NCI-H2196 (cell line): ENCODE measurements at regions not wholly inside any gene's neighbourhood (a gene's known extent, or its start where the extent isn't known, plus 50 kb on each side); places are given as distances from the start of the nearest gene placed in this dataset.

Experiments used
- DNase-seq: peaks from one replicate; lab custom pipeline; 2025; ENCODE audit not compliant: unreplicated experiment; lab: John Stamatoyannopoulos, UW

- no peak for DNase-seq
Measured at GRCh38 chr11:70906101-70906500, 346.3 kb downstream of the SHANK2 start.

- peak; percentile 45 for DNase-seq
Measured at GRCh38 chr11:70908223-70908622, 344.2 kb downstream of the SHANK2 start.

DNA sequence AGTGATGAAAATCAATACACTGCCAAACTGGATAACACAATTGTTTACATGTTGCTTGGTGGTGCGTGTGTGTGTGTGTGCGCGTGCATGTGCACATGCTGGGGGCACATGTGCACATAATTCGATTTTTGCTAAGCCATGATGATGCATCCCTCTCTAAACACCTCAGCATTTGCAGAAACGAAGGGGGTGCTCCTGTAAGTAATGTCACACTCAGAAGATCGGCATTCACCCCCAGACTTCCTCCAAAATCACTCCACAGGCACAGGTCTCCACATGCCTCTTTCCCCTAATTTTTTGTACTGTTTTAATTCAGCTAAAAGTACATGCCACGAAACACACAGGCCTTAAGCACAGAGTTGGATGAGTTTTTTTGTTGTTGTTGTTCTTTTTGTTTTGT, 341.5 kb downstream of the SHANK2 start:
- DNase-seq = no peak

GRCh38 chr11:70912226-70912840, 340.0 kb downstream of the SHANK2 start:
- DNase-seq = no peak

- peak; percentile 97 for DNase-seq
Measured at GRCh38 chr11:70913715-70914231, 338.6 kb downstream of the SHANK2 start.

DNA sequence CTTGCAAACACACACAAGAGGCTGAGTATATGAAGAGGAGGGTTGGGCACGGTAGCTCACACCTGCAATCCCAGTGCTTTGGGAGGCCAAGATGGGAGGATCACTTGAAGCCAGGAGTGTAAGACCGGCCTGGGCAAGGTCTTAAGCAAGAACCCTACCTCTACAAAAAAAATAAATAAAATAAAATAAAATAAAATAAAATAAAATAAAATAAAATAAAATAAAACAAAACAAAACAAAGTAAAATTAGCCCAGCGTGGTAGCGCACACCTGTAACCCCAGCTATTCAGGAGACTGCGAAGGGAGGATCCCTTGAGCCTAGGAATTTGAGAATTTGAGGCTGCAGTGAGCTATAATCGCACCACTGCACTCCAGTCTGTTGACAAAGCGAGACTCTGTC, 337.9 kb downstream of the SHANK2 start:
- DNase-seq = no peak

GRCh38 chr11:70915158-70915985, 337.0 kb downstream of the SHANK2 start:
- DNase-seq = no peak

DNA sequence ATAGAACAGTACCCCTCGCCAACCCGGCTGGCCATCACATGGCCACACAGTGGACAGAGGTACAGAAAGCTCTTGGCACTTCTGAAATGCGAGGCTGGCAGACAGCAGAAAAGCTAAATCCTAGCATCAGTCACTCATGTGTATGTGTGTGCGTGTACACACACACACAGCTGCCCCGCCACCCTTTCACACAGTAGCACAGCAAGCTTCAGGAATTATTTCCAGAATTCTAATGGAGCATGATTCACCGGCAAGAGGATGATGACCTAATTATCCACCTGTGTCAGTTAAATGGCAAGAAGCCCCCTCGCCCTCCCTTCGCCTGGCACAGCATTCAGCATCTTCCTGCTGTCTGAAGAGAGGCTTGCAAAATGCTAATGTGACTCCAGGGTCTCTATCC, 336.0 kb downstream of the SHANK2 start:
- DNase-seq = no peak

DNA sequence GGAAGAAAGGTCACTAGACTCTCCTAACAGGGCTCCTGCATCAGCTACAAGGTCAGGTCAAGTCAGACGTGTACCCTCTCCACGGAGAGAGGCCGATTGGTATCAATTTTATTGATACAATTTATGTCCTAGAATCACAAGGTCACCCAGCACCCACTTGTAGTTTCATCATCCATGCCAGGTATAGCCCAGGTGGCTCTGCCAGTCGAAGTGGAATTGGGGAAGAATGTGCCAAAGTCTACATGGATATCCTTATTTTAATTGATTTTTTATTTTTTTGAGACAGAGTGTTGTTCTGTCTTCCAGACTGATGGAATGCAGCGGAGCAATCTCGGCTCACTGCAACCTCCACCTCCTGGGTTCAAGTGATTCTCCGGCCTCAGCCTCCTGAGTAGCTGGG, 334.1 kb downstream of the SHANK2 start:
- DNase-seq = no peak

GRCh38 chr11:70921804-70922203, 330.6 kb downstream of the SHANK2 start:
- DNase-seq = no peak

GRCh38 chr11:70924108-70924507, 328.3 kb downstream of the SHANK2 start:
- DNase-seq = no peak

DNA sequence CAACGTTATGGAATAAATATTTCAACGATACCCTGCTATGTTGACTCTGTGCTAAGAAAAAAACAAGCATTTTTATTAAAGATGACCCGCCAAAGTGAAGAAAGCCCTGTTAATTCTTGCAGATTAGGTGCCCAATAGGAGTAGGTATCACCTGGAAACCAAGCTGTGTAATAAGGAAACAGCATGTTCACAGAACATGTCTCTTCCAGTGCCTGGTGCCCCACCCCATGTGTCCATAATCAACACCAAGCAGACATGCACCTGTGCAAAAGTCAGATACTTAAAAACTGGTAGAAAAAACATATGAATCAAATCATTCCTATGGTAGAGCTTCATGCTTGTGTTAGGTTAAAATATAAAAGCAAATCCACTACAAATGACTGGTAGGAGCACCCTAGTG, 327.1 kb downstream of the SHANK2 start:
- no peak for DNase-seq

GRCh38 chr11:70926543-70927201, 325.7 kb downstream of the SHANK2 start:
- DNase-seq = no peak

DNA sequence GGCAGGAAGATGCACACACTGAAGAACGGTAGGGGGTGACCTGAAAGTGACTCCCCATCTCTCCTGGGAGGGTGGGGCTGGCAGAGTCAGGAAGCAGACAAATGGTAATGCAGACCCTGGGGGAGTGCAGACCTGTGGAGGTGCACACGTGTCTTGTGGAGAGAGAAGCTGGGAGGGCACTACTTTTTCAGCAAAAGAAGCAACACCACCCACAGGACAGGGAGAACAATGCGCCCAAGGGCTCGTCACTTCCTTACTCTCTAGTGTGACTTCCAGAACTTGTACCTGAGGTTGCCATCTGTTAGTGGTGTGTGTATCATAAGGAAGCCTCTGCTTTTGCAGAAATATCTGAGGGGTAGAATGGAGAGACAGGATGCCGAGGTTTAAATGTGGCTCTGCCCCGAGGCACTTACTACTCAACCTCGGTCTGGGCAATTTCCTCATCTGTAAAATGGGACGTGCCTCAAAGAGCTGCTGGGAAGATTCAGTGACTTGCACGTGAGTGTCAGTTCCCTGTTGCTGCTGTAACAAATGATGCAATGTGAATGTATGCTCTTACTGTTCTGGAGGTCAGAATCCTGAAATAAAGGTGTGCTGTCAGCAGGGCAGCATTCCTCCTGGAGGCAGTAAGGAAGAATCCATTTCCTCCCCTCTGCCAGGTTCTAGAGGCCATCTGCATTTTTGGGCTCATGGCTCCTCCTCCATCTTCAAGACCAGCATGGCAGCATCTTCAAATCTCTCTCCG, 323.4 kb downstream of the SHANK2 start:
- DNase-seq = no peak

DNA sequence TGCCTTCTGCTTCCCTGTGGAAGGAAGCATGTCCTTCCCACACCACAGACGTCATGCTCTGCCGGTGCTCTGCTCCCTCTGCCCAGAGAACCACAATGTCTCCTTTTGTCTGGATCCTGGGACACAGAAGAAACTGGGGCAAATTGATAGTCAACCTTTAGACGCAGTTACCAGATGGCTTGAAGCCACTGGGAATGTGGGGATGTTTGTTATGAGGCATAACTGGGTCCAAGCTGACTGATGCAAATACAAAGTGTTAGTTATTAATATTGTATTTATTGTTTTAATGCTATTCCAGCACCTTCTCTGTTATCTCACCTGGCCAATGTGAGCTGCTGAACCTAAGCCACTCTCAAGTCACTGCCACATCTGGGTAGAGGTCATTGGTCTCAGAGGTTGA, 322.2 kb downstream of the SHANK2 start:
- DNase-seq = no peak

DNA sequence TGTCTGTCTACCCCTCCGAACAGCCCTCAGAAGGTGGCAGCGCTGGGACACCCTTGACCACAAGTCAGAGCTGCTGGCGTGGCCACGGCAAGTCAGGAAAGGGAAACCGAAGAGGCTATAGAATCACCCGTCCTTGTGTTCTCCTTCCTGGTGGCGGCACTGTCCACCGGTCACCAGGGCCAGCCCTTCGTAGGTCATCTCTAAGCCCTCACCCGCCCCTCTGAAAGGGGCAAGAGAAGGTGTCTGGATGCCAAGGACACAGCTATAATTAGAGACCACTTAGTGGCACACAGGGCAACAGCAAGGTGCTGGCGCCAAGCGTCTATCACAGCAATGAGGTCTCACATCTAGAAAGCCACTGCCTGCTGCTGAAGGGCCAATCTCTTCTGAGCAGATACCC, 320.9 kb downstream of the SHANK2 start:
- DNase-seq = no peak

DNA sequence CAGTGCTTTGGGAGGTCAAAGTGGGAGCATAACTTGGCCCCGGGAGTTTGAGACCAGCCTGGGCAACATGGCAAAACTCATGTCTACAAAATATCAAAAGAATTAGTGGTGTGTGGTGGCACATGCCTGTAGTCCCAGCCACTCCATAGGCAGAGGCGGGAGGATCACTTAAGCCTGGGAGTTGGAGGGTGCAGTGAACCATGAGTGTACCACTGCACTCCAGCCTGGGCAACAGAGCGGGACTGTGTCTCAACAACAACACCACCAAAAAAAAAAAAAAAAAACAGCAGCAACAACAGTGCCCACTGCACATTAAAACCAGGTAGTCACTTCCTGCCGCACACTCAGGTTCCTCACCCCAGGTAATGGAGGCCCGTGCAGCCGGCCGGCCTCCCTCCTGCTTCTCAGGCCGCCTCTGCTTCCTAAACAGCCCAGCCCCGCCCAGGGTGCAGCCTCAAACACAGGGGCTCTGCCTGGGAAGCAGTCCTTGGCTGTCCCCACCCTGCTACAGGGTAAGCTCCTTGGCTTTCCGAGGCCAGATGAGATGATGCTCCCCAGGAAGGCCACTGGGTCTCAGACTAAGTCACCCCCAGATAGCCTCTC, 318.3 kb downstream of the SHANK2 start:
- DNase-seq = no peak

DNA sequence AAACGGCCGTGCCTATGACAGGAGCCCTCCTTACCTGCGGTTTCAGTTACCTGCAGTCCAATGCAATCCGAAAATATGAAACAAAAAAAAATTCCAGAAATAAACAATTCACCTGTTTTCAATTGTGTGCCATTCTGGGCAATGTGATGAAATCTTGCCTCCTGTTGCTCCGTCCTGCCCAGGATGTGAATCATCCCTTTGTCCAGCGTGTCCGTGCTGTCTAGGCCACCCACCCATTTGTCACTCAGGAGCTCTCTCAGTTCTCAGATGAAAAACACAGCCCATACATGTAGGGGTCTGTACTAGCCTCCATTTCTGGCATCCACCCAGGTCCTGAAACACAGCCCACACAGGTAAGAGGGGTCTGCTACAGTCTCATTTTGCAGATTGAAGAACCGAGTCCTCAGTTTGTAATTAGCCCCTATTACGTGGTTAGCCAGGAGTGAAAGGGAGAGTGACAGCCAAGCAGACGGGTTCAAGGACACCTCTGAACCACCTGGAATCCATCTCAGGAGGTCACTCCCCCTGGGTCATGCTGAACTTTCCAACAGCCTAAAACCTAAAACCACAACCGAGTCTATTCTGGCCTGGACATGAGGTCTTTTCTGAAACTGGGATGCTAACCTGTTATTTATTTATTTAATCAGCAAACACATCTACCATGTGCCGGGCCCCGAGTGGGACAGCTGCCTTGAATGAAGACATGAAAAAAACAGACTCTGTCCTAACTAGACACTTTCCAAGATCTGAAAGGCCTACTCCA, 317.2 kb downstream of the SHANK2 start:
- DNase-seq = no peak

DNA sequence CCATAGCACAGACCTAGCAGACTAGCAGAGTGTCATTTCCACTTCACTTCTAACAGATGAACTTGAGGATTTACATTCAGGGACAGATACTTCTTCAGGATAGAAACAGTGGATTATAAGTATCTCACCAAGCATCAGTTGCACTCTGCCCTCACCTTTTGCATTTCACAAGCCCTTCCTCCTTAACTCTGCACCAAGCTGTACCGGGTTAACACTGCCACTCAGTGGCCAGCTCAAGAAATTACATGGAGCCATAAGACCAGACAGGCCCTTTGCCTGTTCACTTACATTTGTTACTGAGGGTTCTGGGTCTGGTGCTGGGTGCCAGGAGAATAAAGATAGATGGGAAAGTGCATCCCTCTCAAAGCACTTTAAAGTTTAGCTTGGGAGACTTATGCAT, 309.8 kb downstream of the SHANK2 start:
- no peak for DNase-seq

DNA sequence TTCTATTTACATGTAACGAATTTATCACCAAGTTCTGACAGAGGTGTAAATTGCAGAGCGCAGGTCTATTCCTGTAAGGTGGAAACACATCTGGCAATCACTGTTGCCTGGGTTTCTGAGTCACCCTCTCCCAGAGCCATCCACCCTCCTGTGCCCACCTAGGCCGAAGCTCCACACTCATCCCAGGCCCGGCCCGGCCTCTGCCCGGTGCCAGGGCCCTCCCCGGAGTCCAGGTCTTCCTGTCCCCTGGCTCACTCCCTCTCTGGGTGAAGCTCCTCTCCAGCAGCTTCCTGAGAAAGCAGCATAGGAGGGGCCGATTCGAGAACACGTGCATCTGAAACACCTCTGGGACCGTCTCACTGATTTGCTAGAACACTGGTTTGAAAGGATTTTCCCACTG, 308.2 kb downstream of the SHANK2 start:
- DNase-seq = no peak
